Hepatocyte (in vitro differentiated cells): ENCODE measurements at regions not wholly inside any gene's neighbourhood (a gene's known extent, or its start where the extent isn't known, plus 50 kb on each side); places are given as distances from the start of the nearest gene placed in this dataset.

ENCODE experiments used
- DNase-seq: peaks from one replicate; pipeline ENCODE4 v3.0.0-alpha.2; 2016; ENCODE audit warnings: low spot score
- H2AFZ ChIP-seq: fragments of 200-600 bp; sonication (generic); 2 replicates; pipeline ENCODE4 v1.6.0; 2016; ENCODE audit warnings: antibody characterized with exemption, mild to moderate bottlenecking
- H3K27ac ChIP-seq: fragments of 200-600 bp; sonication (generic); 2 replicates; pipeline ENCODE4 v1.5.1; 2016; ENCODE audit warnings: mild to moderate bottlenecking
- H3K27me3 ChIP-seq: fragments of 200-600 bp; sonication (generic); 2 replicates; pipeline ENCODE4 v1.6.1; 2016
- H3K36me3 ChIP-seq: fragments of 200-600 bp; sonication (generic); replicated peaks from 2 replicates; pipeline ENCODE4 v1.5.1; 2016; ENCODE audit warnings: low read depth; ENCODE audit not compliant: insufficient read depth
- H3K4me1 ChIP-seq: fragments of 200-600 bp; sonication (generic); 2 replicates; pipeline ENCODE4 v1.5.1; 2016; ENCODE audit warnings: mild to moderate bottlenecking, moderate library complexity; ENCODE audit not compliant: insufficient read depth
- H3K4me2 ChIP-seq: fragments of 200-600 bp; sonication (generic); 2 replicates; pipeline ENCODE4 v1.6.0; 2016
- H3K4me3 ChIP-seq: fragments of 200-600 bp; sonication (generic); 2 replicates; pipeline ENCODE4 v1.5.1; 2016; ENCODE audit warnings: mild to moderate bottlenecking
- H3K79me2 ChIP-seq: fragments of 200-600 bp; sonication (generic); 2 replicates; pipeline ENCODE4 v1.6.0; 2017; ENCODE audit warnings: mild to moderate bottlenecking
- H3K9me2 ChIP-seq: fragments of 200-600 bp; sonication (generic); replicated peaks from 2 replicates; pipeline ENCODE4 v1.6.0; 2017; ENCODE audit warnings: mild to moderate bottlenecking; ENCODE audit not compliant: insufficient read depth
- H3K9me3 ChIP-seq: fragments of 200-600 bp; sonication (generic); 2 replicates; pipeline ENCODE4 v1.5.1; 2016; ENCODE audit warnings: low read depth, mild to moderate bottlenecking
- H4K20me1 ChIP-seq: fragments of 200-600 bp; sonication (generic); 2 replicates; pipeline ENCODE4 v1.6.0; 2016; ENCODE audit warnings: mild to moderate bottlenecking; ENCODE audit not compliant: insufficient read depth, poor library complexity, severe bottlenecking
- EZH2 ChIP-seq: fragments of 200-600 bp; sonication (generic); IDR thresholded peaks from 2 replicates; pipeline ENCODE4 v1.6.1; 2016; ENCODE audit warnings: antibody characterized with exemption, mild to moderate bottlenecking, borderline replicate concordance
- EZH2phosphoT487 ChIP-seq: fragments of 200-600 bp; sonication (generic); IDR thresholded peaks from one replicate; pipeline ENCODE4 v1.6.1; 2018; ENCODE audit warnings: antibody characterized with exemption, mild to moderate bottlenecking, low read depth, moderate library complexity; ENCODE audit not compliant: unreplicated experiment, severe bottlenecking
- WGBS: methylation state at CpG from one replicate; pipeline ENCODE4 v1.1.6; 2016; ENCODE audit warnings: low lambda C conversion rate; ENCODE audit errors: missing lambda C conversion rate; 5-methylcytosine and 5-hydroxymethylcytosine counted together
- TF ChIP-seq, protein P1 (sequence below): fragments of 200-600 bp; sonication (generic); IDR thresholded peaks from 2 replicates; pipeline ENCODE4 v1.5.1; 2016; ENCODE audit warnings: antibody characterized with exemption, mild to moderate bottlenecking; ENCODE audit not compliant: poor library complexity

DNA sequence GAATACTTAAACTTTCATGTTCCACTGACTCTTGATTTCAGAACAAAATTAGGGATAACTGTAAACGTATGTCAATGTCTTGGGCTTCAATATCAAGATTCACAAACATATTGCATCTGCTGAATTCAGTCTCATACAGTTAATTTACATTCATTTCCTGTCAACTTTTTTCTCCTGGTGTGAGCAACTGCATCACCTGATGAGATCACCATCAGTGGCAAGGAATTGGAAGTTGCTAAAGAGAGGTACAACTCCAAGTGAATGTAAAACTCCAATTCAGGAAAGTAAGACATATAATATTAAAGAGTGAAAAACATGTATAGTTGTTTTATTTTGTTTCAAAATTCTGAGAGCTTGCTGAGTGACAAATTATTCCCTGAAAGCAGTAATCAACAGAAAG is 1336.2 kb upstream of the C9orf72 start:
- WGBS, result 83% methylated on average over 1 of the region's 1 CpG
- H3K36me3 ChIP-seq, result no peaks in the 10 kb centered on the region
- H3K4me2 ChIP-seq, result no peak overlapping the region
- H4K20me1 ChIP-seq, result no peaks in the 10 kb centered on the region
- no peaks in the 10 kb centered on the region for H3K79me2 ChIP-seq
- no peak for DNase-seq
- TF ChIP-seq EZH2phosphoT487 (no peak), EZH2 (no peak)
- TF ChIP-seq, protein P1, sequence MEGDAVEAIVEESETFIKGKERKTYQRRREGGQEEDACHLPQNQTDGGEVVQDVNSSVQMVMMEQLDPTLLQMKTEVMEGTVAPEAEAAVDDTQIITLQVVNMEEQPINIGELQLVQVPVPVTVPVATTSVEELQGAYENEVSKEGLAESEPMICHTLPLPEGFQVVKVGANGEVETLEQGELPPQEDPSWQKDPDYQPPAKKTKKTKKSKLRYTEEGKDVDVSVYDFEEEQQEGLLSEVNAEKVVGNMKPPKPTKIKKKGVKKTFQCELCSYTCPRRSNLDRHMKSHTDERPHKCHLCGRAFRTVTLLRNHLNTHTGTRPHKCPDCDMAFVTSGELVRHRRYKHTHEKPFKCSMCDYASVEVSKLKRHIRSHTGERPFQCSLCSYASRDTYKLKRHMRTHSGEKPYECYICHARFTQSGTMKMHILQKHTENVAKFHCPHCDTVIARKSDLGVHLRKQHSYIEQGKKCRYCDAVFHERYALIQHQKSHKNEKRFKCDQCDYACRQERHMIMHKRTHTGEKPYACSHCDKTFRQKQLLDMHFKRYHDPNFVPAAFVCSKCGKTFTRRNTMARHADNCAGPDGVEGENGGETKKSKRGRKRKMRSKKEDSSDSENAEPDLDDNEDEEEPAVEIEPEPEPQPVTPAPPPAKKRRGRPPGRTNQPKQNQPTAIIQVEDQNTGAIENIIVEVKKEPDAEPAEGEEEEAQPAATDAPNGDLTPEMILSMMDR, result no peak
- H3K4me3 ChIP-seq, result no peak overlapping the region
- no peaks in the 10 kb centered on the region for H3K9me2 ChIP-seq
- H2AFZ ChIP-seq, result no peak overlapping the region
- no peaks in the 10 kb centered on the region for H3K4me1 ChIP-seq
- no peak overlapping the region for H3K27ac ChIP-seq
- no peaks in the 10 kb centered on the region for H3K9me3 ChIP-seq
- H3K27me3 ChIP-seq, result no peaks in the 10 kb centered on the region

DNA sequence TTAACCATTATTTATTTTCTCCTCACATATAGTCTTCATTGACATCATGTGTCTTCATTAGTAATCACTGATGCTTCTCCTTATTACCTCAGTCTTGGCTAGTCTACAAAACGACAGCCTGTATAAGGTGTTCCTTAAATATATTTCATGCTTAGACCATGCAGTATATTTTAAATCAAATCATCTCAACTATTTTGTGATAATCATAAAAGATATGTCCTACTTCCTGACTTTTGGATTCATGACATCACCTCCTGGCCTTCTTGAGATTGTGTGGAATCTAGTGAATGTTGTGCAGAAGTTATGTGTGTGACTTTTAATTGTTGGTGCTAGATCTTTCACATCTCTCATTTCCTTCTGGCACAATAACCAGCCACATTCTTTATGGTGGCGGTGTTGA is 1339.3 kb upstream of the C9orf72 start:
- Histone ChIP-seq H3K27me3 (no peaks in the 10 kb centered on the region), H3K4me2 (no peak overlapping the region), H3K27ac (no peak overlapping the region), H3K4me1 (peaks cover 13% of the 10 kb centered on the region), H4K20me1 (no peaks in the 10 kb centered on the region), H3K36me3 (no peaks in the 10 kb centered on the region), H2AFZ (no peak overlapping the region), H3K9me2 (no peaks in the 10 kb centered on the region), H3K79me2 (no peaks in the 10 kb centered on the region), H3K9me3 (no peaks in the 10 kb centered on the region), H3K4me3 (no peak overlapping the region)
- no peak for TF ChIP-seq EZH2phosphoT487
- TF ChIP-seq, protein P1, result no peak
- TF ChIP-seq EZH2, result no peak
- 95% methylated on average over 2 of the region's 2 CpGs for WGBS
- DNase-seq, result no peak

DNA sequence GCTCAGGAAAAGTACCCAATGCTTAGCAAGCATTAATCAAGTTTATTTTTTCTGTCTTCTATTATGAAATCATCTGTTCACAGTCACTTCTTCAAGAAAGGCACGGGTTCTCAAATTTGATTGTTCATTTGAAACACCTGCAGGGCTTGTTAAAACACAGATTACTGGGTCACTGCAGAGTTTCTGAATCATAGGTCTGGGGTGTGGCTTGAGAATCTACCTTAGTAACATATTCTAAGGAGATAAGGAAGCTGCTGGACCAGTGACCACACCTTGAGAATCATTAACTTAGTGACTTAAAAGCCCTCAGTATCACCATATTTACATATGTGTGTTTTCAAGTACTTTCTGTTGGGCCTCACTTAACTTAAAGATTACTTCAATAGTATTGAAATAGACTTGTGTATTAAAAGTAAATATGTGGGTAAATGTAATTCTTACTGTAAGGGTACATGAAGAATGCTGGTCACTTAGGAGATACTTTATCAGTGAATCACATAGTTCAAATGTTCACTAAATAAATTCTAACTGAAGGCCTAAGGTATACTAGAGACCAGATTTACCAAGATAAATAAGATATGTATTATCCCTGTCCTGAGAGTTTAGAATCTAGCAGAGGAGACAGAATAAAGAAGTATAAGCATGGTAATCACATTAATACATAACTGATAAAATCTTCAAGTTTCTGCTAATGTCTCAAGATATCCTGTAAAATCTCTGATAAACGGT is 1342.1 kb upstream of the C9orf72 start:
- DNase-seq, result peak; percentile 72
- peak overlapping the region; percentile 52 for H3K4me2 ChIP-seq
- H3K4me3 ChIP-seq, result no peak overlapping the region

More for the DNA sequence above, 1342.1 kb upstream of the C9orf72 start:
- H3K79me2 ChIP-seq, result no peaks in the 10 kb centered on the region
- no peak overlapping the region for H2AFZ ChIP-seq
- H3K4me1 ChIP-seq, result peaks cover 13% of the 10 kb centered on the region
- H3K9me3 ChIP-seq, result no peaks in the 10 kb centered on the region
- H3K36me3 ChIP-seq, result no peaks in the 10 kb centered on the region
- peak overlapping the region; percentile 77 for H3K27ac ChIP-seq
- no peaks in the 10 kb centered on the region for H3K27me3 ChIP-seq
- H3K9me2 ChIP-seq, result no peaks in the 10 kb centered on the region
- WGBS, result 52% methylated on average over 2 of the region's 2 CpGs
- TF ChIP-seq, protein P1, result no peak
- TF ChIP-seq EZH2phosphoT487 (no peak), EZH2 (no peak)
- H4K20me1 ChIP-seq, result no peaks in the 10 kb centered on the region
